ENCODE measurements at regions not wholly inside any gene's neighbourhood (a gene's known extent, or its start where the extent isn't known, plus 50 kb on each side); places are given as distances from the start of the nearest gene placed in this dataset.

- H3K9me3 ChIP-seq (ENCODE audit: low read depth, low read length, poor library complexity, severe bottlenecking), result no peaks in the 10 kb centered on the region
- no peak overlapping the region for H3K27ac ChIP-seq (ENCODE audit: low read depth, low read length, poor library complexity, severe bottlenecking)
- no peaks in the 10 kb centered on the region for H3K4me1 ChIP-seq (ENCODE audit: insufficient read depth, low read length, poor library complexity, severe bottlenecking)
- POLR2A ChIA-PET (ENCODE audit: low non-redundant PET), result no interaction called here
- CTCF ChIA-PET, result no interaction called here
- H3K27me3 ChIP-seq (replicated peaks; ENCODE audit: insufficient read depth, low read depth, low read length, poor library complexity), result peaks cover 28% of the 10 kb centered on the region
- TF ChIP-seq EZH2 (IDR thresholded peaks at IDR 0.05; ENCODE audit: borderline replicate concordance, low read depth, low read length, poor library complexity, severe bottlenecking), result no peak
- TF ChIP-seq, protein P1, sequence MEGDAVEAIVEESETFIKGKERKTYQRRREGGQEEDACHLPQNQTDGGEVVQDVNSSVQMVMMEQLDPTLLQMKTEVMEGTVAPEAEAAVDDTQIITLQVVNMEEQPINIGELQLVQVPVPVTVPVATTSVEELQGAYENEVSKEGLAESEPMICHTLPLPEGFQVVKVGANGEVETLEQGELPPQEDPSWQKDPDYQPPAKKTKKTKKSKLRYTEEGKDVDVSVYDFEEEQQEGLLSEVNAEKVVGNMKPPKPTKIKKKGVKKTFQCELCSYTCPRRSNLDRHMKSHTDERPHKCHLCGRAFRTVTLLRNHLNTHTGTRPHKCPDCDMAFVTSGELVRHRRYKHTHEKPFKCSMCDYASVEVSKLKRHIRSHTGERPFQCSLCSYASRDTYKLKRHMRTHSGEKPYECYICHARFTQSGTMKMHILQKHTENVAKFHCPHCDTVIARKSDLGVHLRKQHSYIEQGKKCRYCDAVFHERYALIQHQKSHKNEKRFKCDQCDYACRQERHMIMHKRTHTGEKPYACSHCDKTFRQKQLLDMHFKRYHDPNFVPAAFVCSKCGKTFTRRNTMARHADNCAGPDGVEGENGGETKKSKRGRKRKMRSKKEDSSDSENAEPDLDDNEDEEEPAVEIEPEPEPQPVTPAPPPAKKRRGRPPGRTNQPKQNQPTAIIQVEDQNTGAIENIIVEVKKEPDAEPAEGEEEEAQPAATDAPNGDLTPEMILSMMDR (conservative IDR thresholded peaks at IDR 0.05; ENCODE audit: low read depth, low read length), result no peak
- H3K4me3 ChIP-seq (ENCODE audit: low read depth, low read length, poor library complexity, severe bottlenecking), result no peak overlapping the region
- BruUV-seq (replicated peaks), result no TSS peak
- intact Hi-C loops (cut with micrococcal nuclease; ENCODE audit: unreplicated experiment), result no loop called here
- H3K36me3 ChIP-seq (ENCODE audit: insufficient read depth, low read length, poor library complexity, severe bottlenecking), result no peaks in the 10 kb centered on the region
- no peak for DNase-seq (ENCODE audit: low spot score)
Observed at GRCh38 chr15:38954090-38954489, 389.5 kb upstream of the RASGRP1 start.

DNA sequence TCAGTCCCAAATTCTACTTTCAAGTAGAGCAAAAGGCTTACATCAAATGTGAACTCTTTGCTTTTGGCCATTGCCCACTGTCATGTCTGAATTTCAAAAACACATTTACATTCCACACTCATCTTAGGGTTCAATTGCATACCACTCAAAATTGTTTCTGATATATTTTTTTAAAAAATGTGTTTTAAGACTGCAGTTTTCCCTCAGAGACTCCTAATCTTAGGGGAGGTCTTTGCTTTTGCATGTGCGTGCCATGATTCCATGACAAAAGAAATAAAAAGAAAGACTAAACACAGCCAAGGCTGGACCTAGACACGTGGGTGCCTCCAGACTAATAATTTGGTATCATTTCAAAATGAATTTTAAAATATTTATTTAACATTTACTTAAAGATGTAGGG, 396.8 kb upstream of the RASGRP1 start:
- no peak for TF ChIP-seq EZH2 (IDR thresholded peaks at IDR 0.05; ENCODE audit: borderline replicate concordance, low read depth, low read length, poor library complexity, severe bottlenecking)
- TF ChIP-seq, protein P1 (conservative IDR thresholded peaks at IDR 0.05; ENCODE audit: low read depth, low read length), result no peak
- intact Hi-C loops (cut with micrococcal nuclease; ENCODE audit: unreplicated experiment), result no loop called here
- POLR2A ChIA-PET (ENCODE audit: low non-redundant PET), result no interaction called here
- Histone ChIP-seq H3K27me3 (replicated peaks; ENCODE audit: insufficient read depth, low read depth, low read length, poor library complexity) (peaks cover 25% of the 10 kb centered on the region), H3K27ac (ENCODE audit: low read depth, low read length, poor library complexity, severe bottlenecking) (no peak overlapping the region), H3K9me3 (ENCODE audit: low read depth, low read length, poor library complexity, severe bottlenecking) (no peaks in the 10 kb centered on the region), H3K36me3 (ENCODE audit: insufficient read depth, low read length, poor library complexity, severe bottlenecking) (no peaks in the 10 kb centered on the region), H3K4me3 (ENCODE audit: low read depth, low read length, poor library complexity, severe bottlenecking) (no peak overlapping the region), H3K4me1 (ENCODE audit: insufficient read depth, low read length, poor library complexity, severe bottlenecking) (no peaks in the 10 kb centered on the region)
- CTCF ChIA-PET, result no interaction called here
- DNase-seq (ENCODE audit: low spot score), result no peak
- no TSS peak for BruUV-seq (replicated peaks)

- BruUV-seq (replicated peaks), result no TSS peak
- TF ChIP-seq EZH2 (IDR thresholded peaks at IDR 0.05; ENCODE audit: borderline replicate concordance, low read depth, low read length, poor library complexity, severe bottlenecking), result no peak
- TF ChIP-seq, protein P1 (conservative IDR thresholded peaks at IDR 0.05; ENCODE audit: low read depth, low read length), result no peak
- CTCF ChIA-PET, result no interaction called here
- DNase-seq (ENCODE audit: low spot score), result no peak
- Histone ChIP-seq H3K27me3 (replicated peaks; ENCODE audit: insufficient read depth, low read depth, low read length, poor library complexity) (peaks cover 22% of the 10 kb centered on the region), H3K4me1 (ENCODE audit: insufficient read depth, low read length, poor library complexity, severe bottlenecking) (no peaks in the 10 kb centered on the region), H3K4me3 (ENCODE audit: low read depth, low read length, poor library complexity, severe bottlenecking) (no peak overlapping the region), H3K27ac (ENCODE audit: low read depth, low read length, poor library complexity, severe bottlenecking) (no peak overlapping the region), H3K9me3 (ENCODE audit: low read depth, low read length, poor library complexity, severe bottlenecking) (no peaks in the 10 kb centered on the region), H3K36me3 (ENCODE audit: insufficient read depth, low read length, poor library complexity, severe bottlenecking) (no peaks in the 10 kb centered on the region)
- POLR2A ChIA-PET (ENCODE audit: low non-redundant PET), result no interaction called here
- intact Hi-C loops (cut with micrococcal nuclease; ENCODE audit: unreplicated experiment), result no loop called here
Observed at GRCh38 chr15:38961931-38962330, 397.3 kb upstream of the RASGRP1 start.
